Activated T-cell treated with anti-CD3 and anti-CD28 coated beads, Interleukin-2, amount 50 U/mL, for 48 hours (primary cell): ENCODE measurements at regions not wholly inside any gene's neighbourhood (a gene's known extent, or its start where the extent isn't known, plus 50 kb on each side); places are given as distances from the start of the nearest gene placed in this dataset.

Experiments
- DNase-seq, 2 experiments: peaks; one replicate each; pipeline ENCODE4 v3.0.0-alpha.2; 2020

- DNase-seq, result peak; percentile 28 to 35
Observed at GRCh38 chr9:86405926-86406325, 51.7 kb upstream of the TUT7 start.

DNA sequence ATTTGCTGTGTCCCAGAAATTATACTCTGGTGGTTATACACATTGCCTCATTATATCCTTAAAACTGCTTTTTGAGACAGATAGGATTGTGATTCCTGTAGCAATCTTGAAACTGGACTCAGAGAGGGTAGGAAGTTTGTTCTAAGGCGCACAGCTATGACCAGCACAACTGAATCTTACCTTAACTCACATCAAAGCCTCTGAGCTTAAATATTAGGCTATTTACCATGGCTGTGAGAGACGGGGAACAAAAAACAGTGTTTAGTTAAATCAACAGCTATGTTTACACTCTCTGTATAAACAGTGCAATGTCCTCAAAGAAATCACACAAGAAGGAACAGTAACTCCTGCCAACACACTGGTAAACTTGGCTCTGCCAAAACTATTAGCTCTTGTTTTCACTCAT is 50.9 kb upstream of the TUT7 start:
- no peak for DNase-seq
